Right lobe of liver (tissue), 6 donors: ENCODE measurements at regions not wholly inside any gene's neighbourhood (a gene's known extent, or its start where the extent isn't known, plus 50 kb on each side); places are given as distances from the start of the nearest gene placed in this dataset.

Source experiments
- ATAC-seq, 4 donors: fragments of 200-7000 bp; cut with Tn5 transposase; one replicate each; pipeline ENCODE4 v1.9.1; 2020; ENCODE audit warnings: mild to moderate bottlenecking in 4 of 4, moderate library complexity in 4 of 4
- DNase-seq, 3 donors: peaks; one replicate each; pipeline ENCODE4 v3.0.0-alpha.2; 2020
- H3K27ac ChIP-seq, 3 donors: fragments of 200-600 bp; one replicate each; pipeline ENCODE4 v1.8.0; 2022
- H3K27me3 ChIP-seq, 2 donors: fragments of 200-600 bp; one replicate each; pipeline ENCODE4 v1.8.0; 2022
- H3K36me3 ChIP-seq, 4 donors: fragments of 200-600 bp; sonication (generic) in 1 of 4; one replicate each; pipeline versions ENCODE4 v1.5.1 to v1.8.0; 2017 to 2022; ENCODE audit warnings: control low read depth in 1 of 4
- H3K4me1 ChIP-seq, 4 donors: fragments of 200-600 bp; sonication (generic) in 1 of 4; one replicate each; pipeline versions ENCODE4 v1.5.1 to v1.8.0; 2017 to 2022; ENCODE audit warnings: control low read depth in 1 of 4
- H3K4me3 ChIP-seq, 3 donors: fragments of 200-600 bp; one replicate each; pipeline ENCODE4 v1.8.0; 2022
- H3K9me3 ChIP-seq, 4 donors: fragments of 200-600 bp; sonication (generic) in 1 of 4; one replicate each; pipeline versions ENCODE4 v1.5.1 to v1.8.0; 2017 to 2022; ENCODE audit warnings: control low read depth in 1 of 4
- CTCF ChIP-seq, 4 donors: fragments of 200-600 bp in 3 of 4; fragments of 450-650 bp in 1 of 4; IDR thresholded peaks; one replicate each; pipeline versions ENCODE4 v1.5.1 to v1.8.0; 2016 to 2022; ENCODE audit warnings: antibody characterized with exemption in 4 of 4, mild to moderate bottlenecking in 2 of 4
- POLR2A ChIP-seq: fragments of 450-650 bp; IDR thresholded peaks from one replicate; pipeline ENCODE4 v1.6.1; 2017; ENCODE audit warnings: antibody characterized with exemption, mild to moderate bottlenecking
- WGBS: methylation state at CpG from one replicate; pipeline ENCODE4 v1.1.6; 2018; ENCODE audit warnings: low coverage, low lambda C conversion rate; ENCODE audit not compliant: insufficient coverage; ENCODE audit errors: missing lambda C conversion rate; 5-methylcytosine and 5-hydroxymethylcytosine counted together
- intact Hi-C, 2 donors: fragments of 100-400 bp; cut with DNase I; formaldehyde crosslinking; loops; one replicate each; pipeline versions ENCODE4 v1.11.2 to v1.14.1; 2022
- donor health status: DM: no; HTN: yes; CAD: no.
- donor health status: DM: no; HTN: no; CAD: no.
- donor health status: DM: no; HTN: no; CAD: no.
- donor health status: DM: no; HTN: yes; CAD: no.
- donor health status: DM: no; HTN: yes; CAD: no.

DNA sequence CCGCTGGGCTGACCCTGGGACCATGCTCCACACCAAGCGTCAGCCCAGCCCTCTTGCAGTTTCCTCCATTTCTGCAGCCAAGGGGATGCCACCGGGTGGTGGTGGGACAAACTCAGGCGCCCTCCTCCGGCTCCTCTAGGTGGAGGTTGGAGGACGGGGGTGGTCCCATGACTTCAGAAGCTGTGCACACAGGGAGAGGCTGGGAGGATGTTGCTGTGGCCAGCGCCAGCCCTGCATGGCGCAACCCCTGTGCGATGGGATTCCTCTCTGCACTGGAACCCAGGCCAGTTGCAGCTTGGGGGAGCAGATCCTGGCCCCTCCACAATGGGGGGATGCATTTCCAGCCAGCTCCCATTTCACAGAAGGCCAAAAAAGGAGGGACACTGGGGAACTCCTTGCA lies 246.5 kb downstream of the C16orf95 start:
- ATAC-seq (peak in 1 of 4 donors; percentile 24), DNase-seq (no peak)
- no peak for TF ChIP-seq POLR2A
- no peak for TF ChIP-seq CTCF (IDR thresholded peaks at IDR 0.05)
- Histone ChIP-seq H3K27ac (no peak overlapping the region), H3K9me3 (no peaks in the 10 kb centered on the region), H3K27me3 (no peaks in the 10 kb centered on the region), H3K36me3 (no peaks in the 10 kb centered on the region), H3K4me1 (no peaks in the 10 kb centered on the region), H3K4me3 (no peak overlapping the region)
- 71% methylated on average over 5 of the region's 9 CpGs for WGBS
- intact Hi-C loops = no loop called here

DNA sequence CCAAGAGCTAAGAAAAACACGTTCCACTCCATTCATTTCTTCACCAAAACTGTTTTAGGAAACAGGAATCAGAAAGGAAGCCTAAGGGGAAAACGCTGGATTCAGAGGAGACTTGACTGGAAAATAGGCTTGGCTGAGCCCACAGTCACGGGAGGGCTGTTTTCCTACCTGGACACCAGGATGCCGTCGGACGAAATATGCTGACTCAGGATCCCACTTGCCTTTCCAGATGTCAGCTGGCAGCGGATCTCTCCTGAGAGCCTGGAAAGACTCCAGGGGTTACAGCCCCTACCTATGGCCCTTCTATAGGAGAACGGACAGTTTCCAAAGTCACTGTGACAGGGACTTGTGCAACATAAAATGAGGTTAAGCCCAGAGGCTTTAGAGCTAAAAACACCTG lies 245.1 kb downstream of the C16orf95 start:
- TF ChIP-seq CTCF (IDR thresholded peaks at IDR 0.05) = no peak
- WGBS = 71% methylated on average over 3 of the region's 8 CpGs
- no peaks in the 10 kb centered on the region for H3K27me3 ChIP-seq
- H3K4me1 ChIP-seq = no peaks in the 10 kb centered on the region
- no peaks in the 10 kb centered on the region for H3K36me3 ChIP-seq
- H3K4me3 ChIP-seq = no peak overlapping the region
- no peak for DNase-seq
- intact Hi-C loops = no loop called here
- H3K9me3 ChIP-seq = no peaks in the 10 kb centered on the region
- no peak for ATAC-seq
- no peak overlapping the region for H3K27ac ChIP-seq

GRCh38 chr16:87074641-87075318 lies 242.4 kb downstream of the C16orf95 start:
- no peaks in the 10 kb centered on the region for H3K4me1 ChIP-seq
- DNase-seq (no peak), ATAC-seq (no peak)
- H3K4me3 ChIP-seq = no peak overlapping the region
- 75% methylated on average over 18 of the region's 19 CpGs for WGBS
- no peaks in the 10 kb centered on the region for H3K9me3 ChIP-seq
- no peaks in the 10 kb centered on the region for H3K27me3 ChIP-seq
- H3K27ac ChIP-seq = no peak overlapping the region
- intact Hi-C loops = no loop called here
- TF ChIP-seq POLR2A (no peak), CTCF (IDR thresholded peaks at IDR 0.05) (no peak)
- no peaks in the 10 kb centered on the region for H3K36me3 ChIP-seq

DNA sequence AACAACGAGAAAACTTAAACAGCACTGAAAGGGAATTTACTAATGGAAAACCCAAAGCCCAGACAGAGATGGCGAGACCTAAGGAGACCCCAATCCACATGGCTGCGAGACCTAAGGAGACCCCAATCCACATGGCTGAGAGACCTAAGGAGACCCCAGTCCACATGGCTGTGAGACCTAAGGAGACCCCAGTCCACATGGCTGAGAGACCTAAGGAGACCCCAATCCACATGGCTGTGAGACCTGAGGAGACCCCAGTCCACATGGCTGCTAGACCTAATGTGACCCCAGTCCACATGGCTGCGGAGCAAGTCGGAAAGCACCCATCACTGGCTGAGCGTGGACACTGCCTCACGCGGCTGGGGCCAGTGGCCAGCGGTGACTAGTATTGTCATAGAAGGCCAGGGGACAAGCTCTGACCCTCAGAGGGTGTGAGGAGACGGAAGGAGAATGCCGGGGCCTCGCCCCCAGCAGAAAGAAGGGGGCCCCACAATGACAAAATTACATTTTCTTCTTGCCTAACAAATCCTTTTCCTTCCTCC lies 241.8 kb downstream of the C16orf95 start:
- Histone ChIP-seq H3K9me3 (peaks cover 0 to 3% (median 0%) of the 10 kb centered on the region in 4 donors), H3K4me1 (no peaks in the 10 kb centered on the region), H3K27ac (no peak overlapping the region), H3K27me3 (no peaks in the 10 kb centered on the region), H3K4me3 (no peak overlapping the region), H3K36me3 (no peaks in the 10 kb centered on the region)
- intact Hi-C loops = no loop called here
- 47% methylated on average over 4 of the region's 12 CpGs for WGBS
- ATAC-seq = no peak
- DNase-seq = no peak
- TF ChIP-seq POLR2A = no peak
- no peak for TF ChIP-seq CTCF (IDR thresholded peaks at IDR 0.05)
